Left forelimb (tissue), 1 donor: ENCODE measurements at regions not wholly inside any gene's neighbourhood (a gene's known extent, or its start where the extent isn't known, plus 50 kb on each side); places are given as distances from the start of the nearest gene placed in this dataset.
"Not testable (repeated sequence)": the region's sequence is repeated elsewhere in the genome, so short reads cannot be mapped to it uniquely, and the experiment has no call there.

ENCODE experiments used
- DNase-seq: peaks from one replicate; pipeline ENCODE4 v3.0.0-alpha.2; 2018; ENCODE audit warnings: low spot score

DNA sequence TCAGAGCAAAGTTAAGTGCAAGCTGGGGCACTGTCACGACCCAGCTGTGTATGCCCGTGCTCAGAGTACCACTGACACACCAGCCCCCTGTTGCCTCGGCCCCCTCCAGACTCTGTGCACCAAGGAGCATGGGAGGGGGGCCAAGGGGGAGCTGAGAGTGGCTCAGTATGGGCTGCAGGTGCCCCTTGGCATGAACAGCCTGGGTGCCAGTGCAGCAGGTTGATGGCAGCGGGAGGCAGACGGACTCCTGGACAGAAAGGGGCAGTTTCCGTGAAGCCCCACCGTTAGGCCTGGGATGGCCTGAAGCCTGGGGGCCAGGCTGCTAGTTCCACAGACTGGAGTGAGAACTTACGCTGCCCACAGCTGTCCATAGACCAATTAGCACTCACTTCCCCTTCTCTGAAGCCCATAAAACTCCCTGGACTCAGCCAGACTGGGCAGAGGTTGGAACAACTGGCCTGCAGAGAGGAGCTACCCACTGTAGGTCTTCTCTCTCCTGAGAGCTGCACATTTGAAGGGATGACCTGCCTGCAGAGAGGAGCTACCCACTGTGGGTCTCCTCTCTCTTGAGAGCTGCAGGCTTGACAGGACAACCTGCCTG lies 182.8 kb downstream of the DEPDC1B start:
- no peak for DNase-seq

- no peak for DNase-seq
These were observed 183.3 kb downstream of the DEPDC1B start for GRCh38 chr5:60516688-60517087.

DNA sequence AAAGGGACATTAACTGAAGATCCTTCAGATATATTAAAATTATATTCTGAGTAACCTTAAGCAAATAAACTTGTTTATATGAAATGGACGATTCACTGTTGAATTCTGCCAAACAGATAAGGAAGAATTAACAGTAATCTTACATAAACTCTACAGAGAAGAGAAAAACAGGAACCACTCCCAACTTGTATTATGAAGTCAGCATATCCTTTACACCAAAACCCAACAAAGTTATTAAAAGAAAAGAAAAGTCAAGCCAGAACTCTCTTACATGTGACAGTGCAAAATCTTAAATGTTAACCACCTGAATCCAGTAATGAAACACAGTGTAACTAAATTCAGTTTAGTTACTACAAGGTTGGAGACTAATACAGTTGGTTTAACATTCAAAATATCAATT lies 185.8 kb downstream of the DEPDC1B start:
- DNase-seq = no peak

- DNase-seq = no peak
These were observed 187.8 kb downstream of the DEPDC1B start for GRCh38 chr5:60512117-60512516.

DNA sequence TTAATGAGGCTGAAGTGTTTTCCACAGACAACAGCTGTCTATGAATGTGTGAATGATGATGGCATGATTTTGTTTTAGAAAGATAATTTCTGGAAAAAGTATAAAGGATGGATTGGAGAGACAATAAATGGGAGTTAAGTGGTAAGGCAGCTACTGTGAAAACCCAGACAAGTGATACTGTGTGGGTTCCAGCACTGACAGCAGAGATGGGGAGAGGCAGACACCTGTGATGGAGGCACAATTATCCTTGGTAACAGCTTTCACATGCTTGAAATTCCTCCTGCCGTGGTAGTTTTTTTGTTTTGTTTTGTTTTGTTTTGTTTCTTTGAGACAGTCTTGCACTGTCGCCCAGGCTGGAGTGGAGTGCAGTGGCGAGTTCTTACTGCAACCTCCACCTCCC lies 189.3 kb downstream of the DEPDC1B start:
- no peak for DNase-seq

- DNase-seq = no peak
These were observed 189.9 kb downstream of the DEPDC1B start for GRCh38 chr5:60510049-60510448.

GRCh38 chr5:60509519-60509918 lies 190.4 kb downstream of the DEPDC1B start:
- DNase-seq = no peak

DNA sequence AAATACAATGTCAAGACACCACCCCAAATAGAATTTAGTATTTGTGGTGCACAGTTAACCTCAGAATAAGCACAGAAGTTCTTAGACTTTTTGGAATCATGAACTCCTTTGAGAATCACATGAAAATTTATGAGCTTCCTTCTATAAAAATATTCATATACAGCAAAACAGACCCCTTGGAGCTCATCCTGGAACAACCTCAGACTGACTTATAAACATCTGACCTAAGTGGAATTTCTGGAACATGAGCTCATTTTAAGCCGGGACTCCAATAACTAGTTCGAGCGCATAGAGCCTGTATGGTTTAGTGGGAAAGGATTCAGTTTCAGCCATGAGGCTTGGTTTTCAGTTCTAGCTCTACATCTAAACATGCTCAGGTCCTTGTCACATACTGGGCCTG lies 192.3 kb downstream of the DEPDC1B start:
- no peak for DNase-seq

- DNase-seq = no peak
These were observed 194.4 kb downstream of the DEPDC1B start for GRCh38 chr5:60505373-60506171.

DNA sequence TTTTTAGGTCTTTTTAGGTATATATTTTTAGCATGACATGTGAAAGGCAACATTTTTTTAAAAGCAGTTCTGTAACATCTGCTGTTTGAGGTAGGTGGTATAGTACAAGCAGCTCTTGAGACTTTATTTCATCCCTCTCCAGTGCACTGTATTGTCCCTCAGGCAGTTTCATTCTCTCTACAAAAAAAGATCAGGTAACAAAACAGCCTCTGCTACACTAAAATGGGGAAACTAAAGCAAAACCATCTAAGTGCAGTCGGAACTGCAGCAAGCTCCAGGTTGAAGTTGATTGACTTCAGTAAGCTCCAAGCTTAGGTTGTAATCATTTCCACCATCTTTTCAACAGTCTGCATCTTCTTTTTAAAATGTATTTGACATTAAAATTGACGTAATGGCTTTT lies 195.6 kb downstream of the DEPDC1B start:
- no peak for DNase-seq

DNA sequence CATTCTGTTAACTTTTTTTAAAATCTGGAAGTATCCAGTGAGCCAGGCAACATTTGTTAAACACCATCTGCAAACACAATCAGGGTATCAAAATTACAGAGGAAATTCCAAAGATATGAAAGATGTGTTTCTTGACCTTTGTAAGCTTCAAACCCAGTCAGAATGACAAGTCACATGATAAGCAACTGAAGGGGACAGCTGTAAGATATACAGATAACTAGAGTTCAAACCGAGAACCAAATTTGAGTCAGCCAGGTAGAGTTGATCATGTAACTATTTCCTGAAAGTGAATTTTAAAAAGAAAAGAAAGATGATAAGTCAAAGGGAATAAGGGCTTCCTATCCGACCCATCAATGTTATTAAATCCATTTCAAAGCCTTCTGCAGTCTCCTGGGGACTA lies 196.2 kb downstream of the DEPDC1B start:
- DNase-seq = no peak

- no peak for DNase-seq
These were observed 202.1 kb downstream of the DEPDC1B start for GRCh38 chr5:60497706-60498500.

DNA sequence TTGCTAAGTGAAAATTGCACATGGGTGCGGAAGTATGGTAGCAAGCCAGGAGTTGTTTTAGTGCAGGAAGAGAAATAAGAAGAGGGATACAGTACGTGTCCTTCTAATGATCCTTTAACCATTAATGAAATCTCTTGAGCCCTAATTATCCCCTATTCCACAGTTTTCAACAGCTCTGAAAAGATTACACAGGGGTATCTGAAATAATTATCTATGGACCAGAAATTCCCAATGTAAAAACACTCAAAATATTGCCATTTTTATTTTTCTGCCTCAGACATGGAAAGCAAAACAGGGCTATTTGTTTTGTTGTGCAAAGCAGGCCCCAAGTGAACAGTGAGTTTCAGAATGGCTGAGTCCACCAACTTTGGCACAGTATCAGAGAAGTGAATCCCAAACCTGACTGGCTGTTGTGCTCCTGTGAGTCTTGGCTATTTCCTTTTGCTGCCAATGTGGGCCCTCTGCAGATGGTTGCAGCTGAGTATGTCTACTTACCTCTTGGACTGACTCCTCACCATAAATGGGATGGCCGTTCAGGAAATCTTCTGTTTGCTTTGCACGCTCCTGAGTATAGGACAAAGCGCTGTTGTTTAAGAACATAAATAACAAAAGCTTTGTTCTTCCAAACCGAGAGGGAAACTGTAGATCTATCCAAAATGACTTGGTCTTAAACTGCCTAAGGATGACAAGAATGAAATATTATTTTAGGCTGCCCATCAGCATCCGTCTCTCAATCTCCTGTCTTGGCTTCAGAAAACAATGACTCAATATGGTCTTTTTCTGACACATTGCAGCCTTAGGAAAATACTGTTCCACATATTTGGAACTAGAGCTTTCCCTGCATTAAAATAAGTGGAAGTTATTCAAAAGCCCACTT lies 204.1 kb downstream of the DEPDC1B start:
- no peak for DNase-seq

- DNase-seq = no peak
These were observed 205.3 kb downstream of the DEPDC1B start for GRCh38 chr5:60494635-60495034.

DNA sequence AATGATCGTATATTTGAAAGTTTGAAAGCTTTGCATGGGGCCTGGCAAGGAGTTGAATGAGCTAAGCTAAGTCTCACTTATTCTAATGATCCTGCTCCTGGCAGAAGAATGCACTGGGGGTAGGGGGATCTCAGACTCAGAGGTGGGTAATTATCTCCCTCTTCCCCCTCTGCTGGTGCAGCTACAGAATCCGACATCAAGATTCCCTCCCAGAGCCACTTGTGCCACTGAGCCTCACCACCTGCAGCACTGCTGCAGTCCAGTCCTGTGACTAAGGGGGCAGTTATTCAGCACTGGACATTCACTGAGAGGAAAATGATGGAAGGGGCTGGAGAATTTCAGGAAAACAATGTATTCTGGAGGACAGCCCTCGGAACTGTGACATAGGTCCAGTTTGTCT lies 205.8 kb downstream of the DEPDC1B start:
- DNase-seq = no peak

GRCh38 chr5:60493372-60493771 lies 206.6 kb downstream of the DEPDC1B start:
- no peak for DNase-seq

- DNase-seq = no peak
These were observed 207.0 kb downstream of the DEPDC1B start for GRCh38 chr5:60492958-60493357.

DNA sequence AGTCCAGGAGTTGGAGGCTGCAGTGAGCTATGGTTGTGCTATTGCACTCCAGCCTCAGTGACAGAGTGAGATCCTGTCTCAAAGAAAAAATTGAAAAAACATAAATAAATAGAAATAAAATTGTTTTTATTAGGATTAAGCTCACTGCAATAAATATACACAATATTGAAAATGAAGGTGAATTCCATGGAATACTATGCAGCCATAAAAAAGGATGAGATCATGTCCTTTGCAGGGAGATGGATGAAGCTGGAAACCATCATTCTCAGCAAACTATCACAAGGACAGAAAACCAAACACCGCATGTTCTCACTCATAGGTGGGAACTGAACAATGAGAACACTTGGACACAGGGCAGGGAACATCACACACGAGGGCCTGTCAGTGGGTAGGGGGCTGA lies 207.6 kb downstream of the DEPDC1B start:
- not testable (repeated sequence) for DNase-seq

DNA sequence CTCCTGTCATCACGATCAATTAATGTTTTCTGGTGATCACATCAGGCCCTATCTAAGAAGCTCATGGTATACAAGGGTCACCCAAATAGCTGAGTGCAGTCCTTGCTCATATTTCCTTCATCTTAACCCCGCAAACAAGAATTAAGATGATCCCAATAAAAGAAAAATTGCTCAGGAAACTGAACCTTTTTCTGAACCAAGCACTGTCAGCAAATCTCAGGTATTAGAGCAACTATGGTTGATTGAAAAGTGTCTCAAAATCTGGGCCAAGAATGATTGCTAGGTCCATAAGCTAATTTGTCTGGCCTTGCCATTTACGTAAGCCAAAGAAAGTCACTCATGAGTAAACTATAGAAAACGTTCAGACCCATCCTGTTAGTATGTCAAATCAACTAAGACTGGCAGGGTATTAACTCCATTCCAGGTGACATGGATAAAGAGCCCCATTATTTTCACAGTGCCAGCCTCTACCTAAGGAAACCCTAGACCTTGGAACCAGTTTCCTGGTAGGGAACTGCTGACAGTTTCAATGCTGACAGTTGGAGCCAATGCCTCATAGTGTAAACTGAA lies 209.3 kb downstream of the DEPDC1B start:
- no peak for DNase-seq

GRCh38 chr5:60489856-60490255 lies 210.1 kb downstream of the DEPDC1B start:
- DNase-seq = no peak

DNA sequence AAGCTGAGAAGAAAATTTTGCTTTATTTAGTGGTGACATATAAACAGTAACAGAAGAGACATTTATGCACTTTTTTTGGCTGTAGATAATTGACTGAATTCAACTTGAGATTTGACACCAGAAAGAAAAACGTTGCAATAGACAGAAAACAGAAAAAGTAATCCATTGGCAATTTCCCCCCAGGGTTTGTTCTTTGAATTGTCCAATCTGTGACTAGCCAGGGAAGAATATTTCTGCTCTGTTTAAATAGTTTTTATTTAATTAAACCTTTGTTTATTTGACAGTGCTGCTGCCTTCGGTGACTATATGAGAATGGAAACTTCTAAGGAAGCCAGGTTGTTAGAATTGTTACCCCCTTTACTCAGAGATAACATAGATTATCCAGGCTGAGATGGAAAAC lies 210.6 kb downstream of the DEPDC1B start:
- DNase-seq = no peak
